CD4-positive, alpha-beta T cell treated with Interleukin-12 subunit alpha and Interleukin-12 subunit beta, for 1 hour (primary cell): ENCODE measurements at regions not wholly inside any gene's neighbourhood (a gene's known extent, or its start where the extent isn't known, plus 50 kb on each side); places are given as distances from the start of the nearest gene placed in this dataset.
"Not testable (repeated sequence)": the region's sequence is repeated elsewhere in the genome, so short reads cannot be mapped to it uniquely, and the experiment has no call there.

Experiments used
- DNase-seq: peaks from one replicate; pipeline ENCODE4 v3.0.0-alpha.2; 2020

DNA sequence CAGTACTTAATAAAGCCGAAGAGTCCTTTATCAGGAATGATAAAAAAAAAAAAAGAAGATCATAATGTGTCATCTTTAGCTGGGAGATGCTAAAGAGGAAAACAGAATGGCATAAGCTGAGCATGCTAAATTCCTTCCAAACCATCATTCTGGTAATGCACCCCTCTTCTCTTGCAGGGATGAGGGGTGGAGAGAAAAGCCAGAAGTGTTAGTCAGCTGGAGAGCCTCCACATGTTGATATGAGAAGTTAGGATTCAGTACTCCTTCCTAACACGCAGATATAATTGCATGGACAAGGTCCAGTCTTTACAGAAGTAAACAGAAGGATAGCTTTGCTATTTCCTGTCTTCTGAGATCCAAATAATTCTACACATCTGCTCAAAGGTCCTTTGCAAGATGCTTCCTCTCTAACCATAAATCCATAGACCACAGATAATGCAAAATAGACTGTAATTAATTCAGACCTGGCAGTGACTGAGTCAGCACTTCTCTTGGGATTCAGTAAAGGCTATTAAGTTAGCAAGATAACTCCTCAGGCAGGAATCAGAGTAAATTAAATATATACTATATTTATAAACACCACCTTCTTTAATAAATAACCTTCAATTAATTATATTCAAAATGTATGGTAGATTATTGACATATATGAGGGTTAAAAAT lies 930.0 kb upstream of the KLHL29 start:
- DNase-seq: no peak

DNA sequence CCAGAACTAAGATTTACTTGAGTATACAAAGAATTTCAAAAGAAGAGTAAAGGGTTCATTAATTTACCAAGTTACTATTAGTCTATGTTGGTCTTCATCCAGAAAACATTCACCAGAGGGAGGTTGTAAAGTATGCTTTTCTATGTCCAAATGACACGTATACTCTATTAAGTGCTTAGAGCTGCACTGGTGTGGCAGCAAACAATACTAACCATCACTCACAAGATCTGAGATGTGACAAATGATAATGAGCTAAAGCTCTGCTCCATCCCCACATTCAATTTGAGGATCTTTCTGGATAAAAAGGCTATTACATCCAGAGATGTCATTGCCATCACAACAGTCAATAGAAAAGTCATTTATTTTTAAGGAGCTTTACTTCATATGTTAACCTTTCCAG lies 926.5 kb upstream of the KLHL29 start:
- no peak for DNase-seq

DNA sequence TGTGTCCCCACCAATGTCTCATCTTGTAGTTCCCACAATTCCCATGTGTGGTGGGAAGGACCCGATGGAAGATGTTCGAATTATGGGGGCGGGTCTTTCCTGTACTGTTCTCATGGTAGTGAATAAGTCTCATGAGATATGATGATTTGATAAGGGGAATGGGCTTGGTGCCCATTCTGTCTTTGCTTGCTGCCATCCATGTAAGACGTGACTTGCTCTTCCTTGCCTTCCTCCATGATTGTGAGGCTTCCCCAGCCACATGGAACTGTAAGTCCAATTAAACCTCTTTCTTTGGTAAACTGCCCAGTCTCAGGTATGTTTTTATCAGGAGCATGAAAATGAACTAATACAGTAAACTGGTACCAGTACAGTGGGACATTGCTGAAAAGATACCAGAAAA lies 909.9 kb upstream of the KLHL29 start:
- DNase-seq: not testable (repeated sequence)

- DNase-seq: no peak
These were observed 906.6 kb upstream of the KLHL29 start for GRCh38 chr2:22478329-22478728.

DNA sequence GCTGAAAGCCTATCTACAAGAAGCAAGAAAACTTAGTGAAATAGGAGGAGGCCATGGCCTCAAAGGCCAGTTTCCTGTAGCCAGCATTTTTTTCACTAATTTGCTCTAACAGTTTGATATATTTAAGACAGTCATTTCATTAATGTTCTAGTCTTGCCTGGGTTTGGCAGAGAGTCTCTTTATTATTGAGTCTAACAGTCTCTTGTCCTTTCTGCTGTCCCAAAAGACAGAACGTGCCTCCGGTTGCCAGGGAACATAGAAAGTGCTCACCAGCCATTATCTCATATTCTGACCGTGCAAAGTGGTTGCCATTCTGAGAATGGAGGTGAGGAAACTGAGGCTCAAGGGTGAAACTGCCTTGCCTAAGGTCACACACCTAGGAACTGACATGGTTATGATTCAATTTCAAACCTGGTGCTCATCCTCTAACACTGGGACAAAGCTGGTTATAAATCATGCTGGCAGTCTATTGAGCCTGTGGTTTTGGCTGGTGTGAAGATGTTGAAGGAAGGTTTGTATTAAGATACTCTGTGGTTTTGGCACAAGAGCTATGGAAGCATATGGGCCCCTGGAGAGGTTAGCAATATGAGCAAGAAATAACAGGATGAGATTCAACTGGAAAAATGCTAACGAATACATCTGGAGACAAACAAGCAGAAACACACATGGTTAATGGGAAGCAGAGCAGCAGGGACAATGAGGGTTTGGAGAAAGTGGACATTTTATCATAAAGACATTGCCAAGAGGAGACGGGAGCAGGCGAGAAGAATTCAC lies 903.3 kb upstream of the KLHL29 start:
- DNase-seq: no peak

DNA sequence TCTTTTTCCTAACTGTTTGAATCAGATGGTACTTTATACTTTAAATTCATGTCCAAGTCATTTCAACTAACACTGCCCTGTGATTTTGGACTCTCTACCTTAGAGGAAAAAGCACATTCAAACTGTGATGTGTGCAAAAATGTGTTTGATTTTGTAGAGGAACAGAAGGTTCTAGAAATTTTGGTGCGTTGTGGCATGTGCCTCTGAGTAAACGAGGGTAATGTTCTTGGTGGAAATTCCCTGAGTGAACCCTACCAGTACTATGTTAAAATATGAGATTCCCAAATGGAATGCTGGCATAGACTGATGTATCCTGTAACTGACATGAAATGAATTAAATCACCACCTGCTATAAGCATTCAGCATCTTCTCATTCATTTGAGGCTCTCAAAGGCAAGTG lies 901.9 kb upstream of the KLHL29 start:
- no peak for DNase-seq

DNA sequence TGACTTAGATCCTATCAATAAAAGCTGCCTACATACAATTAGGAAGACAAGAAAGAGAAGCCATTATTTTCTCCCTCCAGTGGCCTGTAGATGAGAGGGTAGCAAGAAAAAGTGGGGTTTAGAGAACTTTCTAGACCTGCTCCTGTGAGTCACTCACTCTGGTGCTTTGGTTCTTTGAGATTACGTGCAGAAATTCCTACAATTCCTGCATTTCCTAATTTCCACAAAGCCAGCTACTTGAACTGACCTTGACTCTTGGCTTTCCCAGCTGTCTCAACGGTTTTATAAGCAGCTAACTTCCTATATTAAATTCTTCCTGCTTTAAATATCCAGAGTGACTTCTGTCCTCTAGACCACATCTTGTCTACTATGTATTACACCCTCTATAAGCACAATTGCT lies 899.5 kb upstream of the KLHL29 start:
- no peak for DNase-seq

- DNase-seq: no peak
These were observed 898.6 kb upstream of the KLHL29 start for GRCh38 chr2:22486343-22486742.

DNA sequence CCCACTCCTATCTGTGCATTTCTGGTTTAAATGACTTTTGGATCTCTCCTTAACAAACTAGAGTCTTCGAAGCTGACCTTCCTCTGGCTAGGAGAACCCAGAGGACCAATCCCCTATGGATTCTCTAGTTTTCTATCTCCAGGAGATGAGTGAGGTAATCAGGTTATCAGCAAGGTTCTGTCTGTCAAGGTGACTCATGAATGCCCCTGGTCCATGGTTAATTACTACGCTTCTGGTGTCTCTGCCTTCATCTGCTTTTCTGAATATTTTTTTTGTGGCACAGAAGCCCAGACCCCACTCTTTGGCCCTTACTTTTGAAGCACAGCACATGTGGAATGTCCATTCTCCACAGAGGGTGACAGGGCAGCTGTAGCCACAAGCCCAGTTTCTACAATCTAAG lies 897.9 kb upstream of the KLHL29 start:
- no peak for DNase-seq

DNA sequence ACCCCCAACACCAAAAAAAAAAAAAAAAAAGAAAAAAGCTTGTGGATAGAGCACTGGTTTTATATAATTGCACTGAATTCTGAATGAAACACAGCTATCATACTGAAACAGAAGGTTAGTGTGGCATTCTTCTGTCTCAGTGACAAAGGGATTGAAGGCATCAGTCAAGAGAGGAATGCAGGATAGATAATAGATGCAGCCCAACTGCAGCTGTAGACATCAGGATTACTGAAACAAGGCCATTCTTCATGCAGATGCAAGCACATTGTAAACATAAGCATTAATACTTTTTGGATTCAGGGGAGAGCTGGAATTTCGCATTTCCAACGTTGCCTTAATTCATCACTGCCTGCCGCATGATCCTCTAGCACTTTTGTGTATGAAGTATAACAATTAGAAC lies 897.4 kb upstream of the KLHL29 start:
- no peak for DNase-seq

DNA sequence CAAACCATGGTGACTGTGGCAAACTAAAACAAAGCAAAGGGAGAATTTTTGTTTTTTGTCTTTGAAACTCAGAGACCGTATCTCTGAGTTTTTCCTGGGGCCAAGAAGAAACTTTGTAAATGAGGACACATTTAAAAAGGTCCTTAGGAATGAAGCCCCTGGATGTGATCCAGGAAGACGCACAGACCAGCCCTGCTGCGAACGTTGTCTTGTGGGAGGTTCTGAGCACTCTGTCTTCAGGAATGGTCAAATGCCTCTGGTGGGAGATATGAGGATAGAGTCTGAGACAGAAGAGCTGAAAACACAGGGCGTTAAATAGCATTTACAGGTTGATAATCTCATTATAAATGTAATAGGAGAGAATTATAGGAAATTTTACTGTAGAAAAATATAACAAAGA lies 893.5 kb upstream of the KLHL29 start:
- DNase-seq: no peak

DNA sequence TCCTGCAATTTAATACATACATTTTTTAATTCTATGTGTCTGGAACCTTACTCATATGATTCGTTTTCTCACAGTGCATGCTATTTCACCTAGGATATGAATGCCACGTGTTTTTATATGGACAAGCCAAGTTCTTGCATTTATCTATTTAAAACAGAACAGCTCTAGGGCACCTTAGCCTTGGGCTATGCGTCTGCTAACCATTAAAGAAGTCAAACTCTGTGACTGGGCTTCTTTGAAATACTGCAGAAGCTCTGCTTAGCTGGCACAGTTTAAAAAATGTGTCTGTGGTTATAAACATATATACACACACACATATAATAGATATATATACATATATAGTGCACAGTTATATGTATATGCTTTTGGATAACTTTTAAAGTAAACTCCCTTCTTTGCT lies 890.8 kb upstream of the KLHL29 start:
- DNase-seq: no peak

DNA sequence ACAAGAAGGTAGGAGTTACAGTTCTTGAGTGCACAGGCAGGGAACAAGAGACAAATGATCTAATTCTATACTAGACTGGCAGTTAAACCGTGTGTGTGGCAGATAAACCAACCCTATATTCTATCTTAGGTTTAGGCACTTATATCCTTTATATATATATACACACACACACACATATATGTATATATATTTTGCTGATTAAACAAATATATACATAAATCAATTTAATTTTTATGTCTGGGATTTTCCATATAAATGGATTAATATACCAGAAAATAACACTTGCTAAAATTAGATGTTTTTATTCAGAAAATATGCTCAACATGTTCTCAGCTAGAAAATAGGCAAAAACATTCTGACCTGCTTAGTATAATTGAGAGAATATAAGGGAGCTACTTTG lies 887.9 kb upstream of the KLHL29 start:
- no peak for DNase-seq

DNA sequence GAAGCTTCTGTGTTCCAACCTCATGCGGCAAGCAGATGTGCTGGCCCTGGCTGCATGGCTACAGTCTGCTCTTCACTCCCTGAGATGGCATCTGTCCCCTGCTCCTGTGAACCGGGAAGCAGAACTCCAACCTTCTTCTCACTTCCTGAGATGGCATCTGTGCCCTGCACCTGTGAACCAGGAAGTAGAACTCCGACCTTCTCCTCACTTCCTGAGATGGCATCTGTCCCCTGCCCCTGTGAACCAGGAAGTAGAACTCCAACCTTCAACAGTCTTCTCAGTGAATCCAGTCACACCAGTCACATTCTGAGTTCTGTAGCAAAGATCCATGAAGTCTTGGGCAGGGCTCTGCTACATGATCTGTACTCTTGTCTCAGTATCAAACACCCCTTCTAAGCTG lies 887.2 kb upstream of the KLHL29 start:
- no peak for DNase-seq

- DNase-seq: no peak
These were observed 885.7 kb upstream of the KLHL29 start for GRCh38 chr2:22499082-22499839.

- DNase-seq: no peak
These were observed 884.4 kb upstream of the KLHL29 start for GRCh38 chr2:22500555-22500935.

- no peak for DNase-seq
These were observed 883.1 kb upstream of the KLHL29 start for GRCh38 chr2:22501851-22502250.

DNA sequence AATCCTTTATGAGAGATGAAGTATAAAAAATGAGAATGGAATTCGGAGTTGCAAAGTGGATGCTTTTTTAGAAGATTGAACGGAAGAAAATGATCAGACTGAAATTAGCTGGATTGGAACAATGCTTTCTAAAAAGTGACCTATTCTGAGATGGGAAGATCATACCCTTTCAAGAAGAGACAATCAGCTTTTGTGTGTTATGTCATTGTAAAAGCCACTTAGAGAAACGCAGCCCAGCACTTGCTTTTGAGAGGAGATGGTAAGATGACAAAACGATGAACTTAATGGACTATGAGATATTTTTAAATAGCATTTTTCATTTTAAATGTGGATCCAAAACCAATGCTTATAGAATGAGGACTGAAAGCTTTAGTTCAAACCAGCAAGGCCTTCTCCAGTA lies 871.4 kb upstream of the KLHL29 start:
- no peak for DNase-seq

GRCh38 chr2:22517141-22517540 lies 867.8 kb upstream of the KLHL29 start:
- DNase-seq: no peak

DNA sequence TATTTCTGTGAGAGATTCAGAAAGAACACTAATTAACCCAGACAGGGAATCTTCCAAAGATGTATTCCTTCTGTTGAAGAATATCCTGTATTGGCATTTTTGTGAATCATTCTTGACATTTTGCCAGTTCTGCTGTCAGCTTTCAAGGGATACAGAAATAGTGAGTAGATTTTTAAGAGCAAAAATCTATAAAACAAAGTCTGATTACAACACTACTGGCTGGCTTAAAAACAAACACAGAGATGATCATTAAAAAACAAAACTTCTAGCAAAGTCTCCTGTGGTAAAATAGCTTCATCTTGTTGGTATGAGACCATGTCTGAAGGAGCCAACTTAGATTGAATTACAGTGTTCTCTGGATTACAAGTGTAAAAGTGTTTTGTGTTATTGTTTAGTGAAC lies 866.3 kb upstream of the KLHL29 start:
- no peak for DNase-seq

- no peak for DNase-seq
These were observed 864.4 kb upstream of the KLHL29 start for GRCh38 chr2:22520369-22521288.

DNA sequence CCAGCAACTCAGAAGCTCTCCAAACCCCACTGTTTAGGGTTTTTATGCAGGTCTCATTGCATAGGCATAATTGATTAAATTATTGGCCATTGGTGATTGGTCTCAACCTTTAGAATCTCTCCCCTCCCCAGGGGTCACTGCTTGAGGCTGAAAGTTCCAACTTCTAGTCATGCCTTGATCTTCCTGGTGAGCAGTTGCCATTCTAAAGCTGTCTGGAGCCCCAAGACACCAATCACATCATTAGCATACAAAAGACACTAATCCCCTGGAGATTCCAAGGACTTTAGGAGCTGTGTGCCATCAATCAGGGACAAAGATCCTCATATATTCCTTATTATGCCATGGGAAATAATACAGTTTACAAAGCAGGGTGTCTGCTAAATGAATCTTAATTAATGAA lies 863.4 kb upstream of the KLHL29 start:
- no peak for DNase-seq

- DNase-seq: no peak
These were observed 859.3 kb upstream of the KLHL29 start for GRCh38 chr2:22525681-22526080.
